ENCODE measurements at regions not wholly inside any gene's neighbourhood (a gene's known extent, or its start where the extent isn't known, plus 50 kb on each side); places are given as distances from the start of the nearest gene placed in this dataset.
"Not testable (repeated sequence)": the region's sequence is repeated elsewhere in the genome, so short reads cannot be mapped to it uniquely, and the experiment has no call there.

DNA sequence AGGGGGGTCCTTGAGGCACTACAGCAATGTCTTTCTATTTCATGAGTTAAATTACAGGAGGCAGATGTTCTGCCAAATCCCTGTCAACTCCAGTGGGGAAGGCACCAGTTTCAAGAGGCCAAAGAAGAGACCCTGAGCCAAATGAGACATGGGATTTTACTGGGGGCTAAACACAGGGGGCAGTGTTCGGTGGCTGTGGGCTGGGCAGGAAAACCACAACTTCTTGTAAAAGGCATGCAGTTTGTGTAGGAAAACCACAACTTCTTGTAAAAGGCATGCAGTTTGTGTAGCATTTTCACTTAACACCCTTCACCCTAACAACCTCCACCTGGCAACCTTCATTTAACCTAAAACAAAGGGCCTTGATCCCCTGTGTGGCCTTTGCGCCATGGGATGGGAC is 61.0 kb downstream of the POLR2M start:
- DNase-seq, result no peak

DNA sequence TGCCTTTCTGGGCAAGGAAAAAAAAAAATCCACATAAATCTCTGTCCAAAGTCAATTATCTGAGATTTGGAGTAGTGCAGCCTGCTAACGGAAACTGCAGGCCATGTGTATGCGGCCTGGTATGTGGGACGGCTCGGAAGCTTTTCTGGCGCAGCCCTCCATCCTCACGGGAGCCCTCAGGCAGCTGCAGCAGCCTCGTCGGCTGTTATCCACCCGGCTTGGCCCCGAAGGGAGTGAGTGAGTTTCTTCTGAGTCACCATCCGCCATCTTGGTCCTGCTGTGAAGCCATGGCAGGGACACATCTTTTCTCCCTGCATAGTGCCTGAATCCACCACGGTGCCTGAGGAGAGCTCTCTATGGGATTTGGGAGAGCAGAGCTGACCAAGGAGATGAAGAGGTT is 62.8 kb downstream of the POLR2M start:
- DNase-seq, result no peak

DNA sequence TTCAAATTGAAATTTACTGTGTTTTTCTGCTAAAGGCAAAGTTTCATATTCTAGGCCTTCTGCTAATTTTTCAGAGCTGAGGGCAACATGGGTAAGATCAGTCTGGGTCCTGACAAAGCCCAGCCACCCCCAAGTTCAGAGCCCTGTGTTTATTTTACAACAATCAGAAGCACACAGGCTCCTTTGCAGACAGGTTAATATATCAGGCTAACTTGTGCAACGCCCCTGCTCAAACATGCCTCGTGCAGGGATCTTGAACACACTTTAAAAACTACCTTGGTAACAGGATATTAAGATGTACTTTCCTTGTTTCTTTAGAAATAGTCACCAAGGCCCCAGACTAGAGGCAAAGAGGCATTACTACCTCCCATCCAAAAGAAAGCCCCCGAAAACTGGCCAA is 64.0 kb downstream of the POLR2M start:
- no peak for DNase-seq

DNA sequence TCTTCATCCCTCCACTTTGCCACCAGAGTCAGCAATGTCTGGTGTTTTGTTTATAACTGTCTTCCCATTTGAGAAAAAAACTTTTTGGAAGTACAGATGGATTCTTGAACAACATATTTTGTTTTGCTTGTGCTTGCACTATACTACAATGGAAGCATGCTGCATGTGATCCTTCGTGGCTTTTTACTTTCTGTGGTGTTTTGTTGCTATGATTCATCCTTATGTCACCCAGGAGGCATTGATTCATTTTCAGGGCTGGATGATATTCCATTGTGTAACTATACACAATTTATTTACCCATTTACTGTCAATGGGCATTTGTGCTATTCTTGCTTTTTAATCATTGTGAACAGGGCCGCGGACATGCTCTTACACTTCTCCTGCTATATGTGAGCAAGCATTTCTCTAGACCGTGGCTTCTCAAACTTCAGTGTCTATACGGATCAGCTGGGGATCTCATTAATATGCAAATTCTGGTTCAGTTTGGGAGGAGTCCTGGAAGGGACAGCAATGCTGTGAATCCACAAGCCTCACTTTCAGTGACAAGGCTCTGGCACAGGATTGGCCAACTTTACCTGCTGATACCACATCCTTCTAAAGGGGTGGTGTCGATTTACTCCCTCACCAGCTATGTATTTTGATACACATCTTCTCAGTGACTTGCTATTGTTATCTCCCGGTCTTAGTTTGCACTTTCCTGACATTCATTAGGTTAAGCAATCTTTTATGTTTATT is 65.9 kb downstream of the POLR2M start:
- no peak for DNase-seq

DNA sequence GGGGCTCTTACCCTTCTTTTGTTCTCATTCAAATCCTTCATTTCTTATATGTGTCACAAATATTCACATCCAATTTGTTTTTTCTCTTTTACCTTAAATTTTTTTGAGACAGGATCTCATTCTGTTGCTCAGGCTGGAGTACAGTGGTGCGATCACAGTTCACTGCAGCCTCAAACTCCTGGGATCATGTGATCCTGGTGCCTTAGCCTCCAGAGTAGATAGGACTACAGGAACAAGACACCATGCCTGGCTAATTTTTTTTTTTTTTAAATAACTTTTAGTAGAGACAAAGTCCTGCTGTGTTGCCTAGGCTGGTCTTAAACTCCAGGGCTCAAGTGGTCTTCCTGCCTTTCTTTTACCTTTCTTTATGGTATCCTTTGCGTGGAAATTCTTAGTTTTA is 66.5 kb downstream of the POLR2M start:
- no peak for DNase-seq

DNA sequence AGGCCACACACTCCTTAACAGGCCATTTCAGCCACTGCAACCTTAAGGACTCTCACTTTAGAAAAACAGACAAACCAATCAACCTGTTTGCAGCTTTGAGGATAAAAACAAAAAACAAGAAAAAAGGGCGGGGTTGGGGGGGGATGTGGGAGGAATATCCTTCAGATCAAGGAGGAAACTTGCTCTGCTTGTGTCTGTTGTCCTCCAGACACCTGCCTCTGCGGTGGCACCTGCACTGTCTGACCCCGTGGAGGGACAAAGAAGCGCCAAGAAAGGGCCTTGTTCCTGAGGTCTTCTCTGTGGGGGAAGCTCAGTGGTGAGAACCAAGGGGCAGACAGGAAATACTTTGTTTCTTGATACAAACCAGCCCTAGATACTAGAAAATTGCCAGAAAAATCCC is 70.5 kb downstream of the POLR2M start:
- no peak for DNase-seq

DNA sequence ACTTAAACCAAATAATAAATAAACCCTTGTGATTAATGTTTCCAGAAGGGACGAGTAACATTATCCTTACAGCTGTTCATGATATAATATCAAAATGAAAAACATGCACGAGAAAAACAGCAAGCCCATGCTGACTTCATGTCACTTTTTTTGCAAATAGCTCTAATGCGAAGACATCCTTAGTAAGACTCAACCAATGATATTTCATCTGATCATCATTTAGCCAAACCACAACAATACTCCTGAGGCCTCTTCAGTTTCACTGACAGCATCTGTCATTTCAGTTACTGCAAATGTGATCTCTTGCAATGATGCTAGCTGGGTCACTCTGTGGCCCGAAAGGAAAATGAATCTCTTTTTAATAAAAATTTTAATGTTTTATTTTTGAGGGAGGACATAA is 74.0 kb downstream of the POLR2M start:
- peak; percentile 49 to 80 for DNase-seq

DNA sequence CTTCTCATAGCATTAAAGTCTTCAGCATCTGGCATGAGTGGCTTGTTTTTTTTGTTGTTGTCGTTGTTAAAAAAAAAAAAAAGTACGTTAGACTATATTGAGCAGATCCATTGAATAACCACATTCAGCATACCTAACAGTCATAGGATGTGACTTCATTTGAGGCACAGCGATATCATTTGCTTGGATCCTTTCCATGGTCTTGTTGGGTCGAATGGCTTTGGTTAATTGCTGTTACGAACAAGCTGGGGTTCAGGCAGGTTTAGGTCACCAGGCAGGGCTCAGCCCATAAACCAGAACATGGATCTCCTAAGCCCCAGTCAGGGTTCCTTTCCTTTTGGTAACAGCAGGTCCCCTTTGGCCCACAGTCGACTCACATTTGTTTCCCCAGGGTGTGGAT is 76.2 kb downstream of the POLR2M start:
- DNase-seq, result no peak

DNA sequence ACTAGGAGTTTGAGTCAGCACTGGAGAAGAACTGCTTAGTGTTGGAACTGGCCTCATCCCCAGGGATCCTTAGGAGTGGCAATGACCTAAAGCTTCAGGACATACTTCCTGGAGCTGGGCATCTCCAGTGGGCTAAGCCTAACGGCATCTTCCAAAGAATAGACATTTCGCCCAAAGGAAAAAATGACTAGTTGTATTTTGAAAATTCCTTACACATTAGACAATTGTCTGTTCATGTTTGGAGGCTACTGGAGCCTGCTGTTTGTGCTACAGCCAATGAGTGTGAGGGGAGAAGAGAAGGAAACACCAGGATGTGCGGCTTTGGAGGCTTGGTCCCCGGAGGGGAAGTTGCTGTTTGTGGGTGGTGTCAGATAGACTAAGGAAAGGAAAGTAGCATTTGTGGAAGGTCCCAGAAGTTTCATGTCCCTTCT is 77.6 kb downstream of the POLR2M start:
- no peak for DNase-seq

DNA sequence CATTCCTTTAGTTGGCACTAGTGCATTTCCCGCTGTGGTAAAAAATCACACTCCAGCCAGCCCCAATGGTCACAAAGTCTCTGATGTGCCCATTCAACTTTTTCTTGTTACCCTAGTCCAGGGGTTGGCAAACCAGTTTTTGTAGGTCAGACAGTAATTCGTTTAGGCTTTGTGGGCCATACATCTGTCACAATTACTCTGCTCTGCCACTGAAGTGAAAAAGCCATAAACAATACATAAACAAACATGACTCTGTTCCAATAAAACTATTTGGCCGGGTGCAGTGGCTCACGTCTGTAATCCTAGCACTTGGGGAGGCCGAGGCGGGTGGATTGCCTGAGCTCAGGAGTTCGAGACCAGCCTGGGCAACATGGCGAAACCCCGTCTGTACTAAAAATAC is 78.5 kb downstream of the POLR2M start:
- DNase-seq, result no peak

DNA sequence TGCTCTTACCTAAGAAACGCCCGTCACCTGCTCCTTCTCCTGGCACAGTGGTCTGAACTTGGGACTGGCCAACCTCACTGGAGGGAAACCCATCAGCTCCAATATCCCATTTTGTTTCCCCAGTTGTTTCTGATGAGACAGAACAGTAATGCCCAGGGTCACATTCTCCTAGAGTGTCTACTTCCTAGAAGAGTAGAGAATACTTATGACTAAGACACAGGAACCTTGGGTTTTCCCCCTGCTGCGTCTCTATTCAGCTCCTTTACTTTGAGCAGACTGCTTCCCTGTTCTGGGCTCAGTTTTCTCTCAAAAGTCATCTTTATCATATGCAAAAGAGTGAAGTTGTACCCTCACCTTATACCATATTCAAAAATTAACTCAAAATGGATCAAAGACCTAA is 79.4 kb downstream of the POLR2M start:
- DNase-seq, result no peak

DNA sequence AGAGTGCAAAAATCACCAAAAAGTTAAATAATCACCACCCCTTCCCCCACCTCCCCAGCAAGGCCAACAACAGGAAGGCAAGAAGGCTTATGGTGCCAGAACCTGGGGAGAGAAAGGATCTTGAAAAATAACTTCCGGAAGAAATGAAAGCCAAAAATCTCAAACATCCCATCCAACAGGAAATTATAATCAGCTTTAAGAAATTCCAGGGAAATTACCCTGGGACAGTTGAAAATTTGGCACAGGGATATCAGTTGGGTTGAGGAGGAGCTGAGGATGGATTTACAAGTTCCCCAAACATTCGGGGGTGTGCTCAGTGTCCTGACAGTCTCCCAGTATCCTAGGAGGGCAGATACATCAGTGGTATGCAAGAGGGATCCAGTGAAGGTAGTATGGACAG is 82.7 kb downstream of the POLR2M start:
- DNase-seq, result no peak

DNA sequence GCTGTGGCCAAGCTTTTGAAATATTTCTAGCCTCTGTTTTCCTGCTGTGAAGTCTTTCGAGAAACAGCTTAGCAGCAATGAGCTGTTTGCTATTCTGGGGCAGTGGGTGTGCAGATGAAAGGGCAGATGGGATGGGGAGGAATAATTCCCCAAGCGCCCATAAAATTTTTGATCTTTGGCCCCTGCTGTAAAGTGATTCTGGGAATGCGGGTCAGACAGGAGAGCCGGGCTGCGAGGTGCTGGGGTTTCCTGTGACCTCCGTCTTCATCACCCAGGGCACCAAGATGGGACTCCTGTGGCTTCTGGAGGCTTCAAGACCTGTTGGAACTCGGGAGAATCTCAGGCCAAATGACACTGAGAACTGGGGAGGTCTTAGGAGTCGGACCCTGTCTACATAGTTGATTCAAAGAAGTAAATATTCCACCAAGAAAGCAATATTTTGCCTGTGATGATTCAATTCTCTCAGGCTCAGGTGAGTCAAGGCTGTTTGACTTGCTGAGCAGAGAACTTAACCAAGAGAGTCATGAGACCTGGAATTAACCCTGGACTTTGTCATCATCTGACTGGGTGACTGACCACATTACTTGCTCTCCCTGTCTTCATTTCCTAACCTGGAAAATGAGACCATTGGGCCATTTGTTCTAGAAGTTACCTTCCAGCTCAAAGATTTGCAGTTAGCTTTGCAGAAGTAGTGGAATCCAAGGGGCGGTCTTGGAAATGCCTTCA is 86.4 kb downstream of the POLR2M start:
- DNase-seq, result peak; percentile 57 to 89

DNA sequence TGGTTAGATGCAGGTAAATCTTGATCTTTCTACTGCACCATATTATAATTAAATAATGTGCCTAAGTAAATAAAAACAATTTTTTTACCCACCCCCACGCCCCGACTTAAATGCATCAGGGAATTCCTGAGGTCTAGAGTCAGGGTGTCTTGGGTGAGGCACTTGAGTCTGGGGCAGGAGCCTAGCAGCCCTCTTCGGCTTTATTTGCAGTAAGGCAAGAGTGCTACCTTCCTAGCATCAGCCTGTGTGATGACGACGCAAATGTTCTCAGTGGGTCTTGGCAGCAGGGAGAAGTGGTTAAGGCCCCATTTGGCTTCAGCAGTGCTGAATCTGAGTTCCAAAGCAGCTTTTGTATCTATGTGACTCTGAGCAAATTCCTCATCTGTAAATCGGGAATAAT is 88.7 kb downstream of the POLR2M start:
- no peak for DNase-seq

DNA sequence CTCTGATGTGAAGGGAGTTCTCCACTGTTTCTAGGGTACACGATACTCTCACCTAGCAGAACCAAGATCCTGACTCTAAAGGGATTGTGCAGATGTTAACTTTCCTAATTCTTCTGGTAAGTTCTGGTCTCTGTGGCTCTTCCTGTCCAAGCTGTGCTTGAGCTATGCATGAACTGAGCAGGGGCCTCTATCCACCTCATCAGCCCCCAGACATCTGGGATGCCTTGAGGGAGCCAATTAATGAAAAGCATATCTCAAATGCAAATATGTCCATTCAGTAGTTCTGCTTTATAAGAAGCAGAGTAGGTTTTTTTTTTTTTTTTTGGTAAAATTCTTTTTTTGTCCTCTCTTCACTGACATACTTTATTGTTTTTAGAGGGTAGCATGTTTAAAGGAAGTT is 89.6 kb downstream of the POLR2M start:
- no peak for DNase-seq

DNA sequence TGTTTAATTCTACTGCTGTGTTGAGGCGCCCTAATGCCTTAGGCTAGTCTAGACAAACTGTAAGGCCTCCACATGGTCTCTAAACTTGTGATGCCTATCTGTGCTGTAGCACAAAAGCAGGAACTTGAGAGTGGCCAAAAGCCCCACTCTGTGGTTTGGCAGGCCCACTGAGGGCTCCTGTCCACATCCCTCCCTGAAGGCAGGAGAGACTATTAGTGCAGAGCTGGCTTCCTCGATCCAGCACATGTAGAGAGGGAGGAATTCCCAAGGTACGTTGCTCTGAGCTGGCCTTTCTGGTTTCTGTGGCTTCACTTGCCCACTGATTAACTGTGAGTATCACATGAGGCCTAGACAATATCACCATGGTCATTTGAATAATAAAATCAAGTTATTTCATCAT is 90.6 kb downstream of the POLR2M start:
- no peak for DNase-seq

DNA sequence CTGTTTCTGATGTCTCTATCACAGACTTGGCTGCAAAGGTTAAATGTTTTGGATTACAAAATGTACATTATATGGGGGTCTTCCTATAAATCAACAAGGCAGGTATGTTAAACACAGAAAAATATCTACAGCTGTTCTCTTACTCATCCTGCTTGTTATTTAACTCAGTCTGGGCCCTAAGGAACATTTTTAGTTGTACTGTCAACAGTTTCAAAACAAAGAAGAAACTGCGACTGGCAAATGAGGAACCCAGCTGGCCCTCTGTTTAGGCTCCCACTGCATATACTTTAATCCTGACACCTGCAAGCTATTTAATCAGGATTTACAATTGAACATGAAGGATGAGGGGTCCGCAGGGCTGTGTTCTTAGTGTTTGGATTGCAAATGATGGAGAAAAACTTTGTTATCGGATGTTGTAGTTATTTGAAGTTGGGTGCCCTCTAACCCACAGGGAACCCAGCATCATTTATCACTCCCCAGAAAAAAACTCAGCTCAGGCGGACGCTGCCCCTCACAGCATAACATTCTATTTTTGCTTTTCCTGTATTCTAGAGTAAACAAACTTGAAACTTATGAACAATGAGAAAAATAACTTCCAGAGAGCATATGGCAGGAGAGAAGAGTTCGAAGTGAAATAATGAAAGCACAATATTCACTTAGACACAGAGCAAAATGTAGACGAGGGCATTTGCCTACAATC is 91.2 kb downstream of the POLR2M start:
- DNase-seq, result peak in 1 of 2 experiments; percentile 10

DNA sequence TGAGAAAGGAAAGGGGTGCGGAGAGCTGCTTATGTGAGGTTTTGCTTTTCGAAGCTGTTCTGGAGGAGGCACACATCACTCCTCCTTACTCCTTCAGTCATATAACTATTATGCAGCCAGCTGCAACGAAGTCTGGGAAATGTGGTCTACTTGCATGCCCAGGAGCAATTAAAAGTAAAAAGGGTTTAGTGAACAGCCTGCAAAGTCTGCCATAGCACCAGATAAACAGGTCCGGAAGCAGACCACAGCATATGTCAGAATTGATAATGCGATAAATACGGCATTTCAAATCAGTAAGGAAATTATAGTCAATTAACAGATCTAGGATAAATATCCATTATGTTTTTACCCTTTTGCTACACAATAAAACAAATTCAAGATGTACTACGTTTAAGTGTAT is 99.5 kb downstream of the POLR2M start:
- DNase-seq, result no peak

DNA sequence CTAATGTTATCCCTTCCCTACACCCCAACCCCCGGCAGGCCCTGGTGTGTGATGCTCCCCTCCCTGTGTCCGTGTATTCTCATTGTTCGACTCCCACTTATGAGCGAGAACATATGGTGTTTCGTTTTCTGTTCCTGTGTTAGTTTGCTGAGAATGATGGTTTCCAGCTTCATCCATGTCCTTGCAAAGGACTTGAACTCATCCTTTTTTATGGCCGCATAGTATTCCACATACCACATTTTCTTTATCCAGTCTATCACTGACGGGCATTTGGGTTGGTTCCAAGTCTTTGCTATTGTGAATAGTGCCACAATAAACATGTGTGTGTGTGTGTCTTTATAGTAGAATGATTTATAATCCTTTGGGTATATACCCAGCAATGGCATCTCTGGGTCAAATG is 102.8 kb downstream of the POLR2M start:
- DNase-seq, result not testable (repeated sequence)

DNA sequence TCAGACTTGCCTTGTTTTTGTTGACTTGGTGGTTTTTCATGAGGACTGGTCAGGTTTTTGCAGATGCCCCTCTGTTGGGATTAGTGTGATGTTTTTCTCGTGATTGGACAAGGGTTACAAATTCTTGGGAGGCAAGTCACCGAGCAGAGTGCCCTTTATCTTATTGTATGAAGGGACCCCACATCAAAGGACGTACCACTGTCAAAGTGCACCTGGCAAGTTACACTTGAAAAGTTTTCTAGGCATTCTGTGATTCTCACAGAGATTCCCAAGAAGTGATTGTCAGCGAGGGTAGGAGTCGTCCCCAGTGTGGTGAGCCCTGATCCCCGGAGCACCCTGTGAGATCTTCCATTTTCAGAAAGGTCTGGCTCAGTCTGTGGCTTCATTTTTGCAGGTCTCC is 110.1 kb downstream of the POLR2M start:
- no peak for DNase-seq

DNA sequence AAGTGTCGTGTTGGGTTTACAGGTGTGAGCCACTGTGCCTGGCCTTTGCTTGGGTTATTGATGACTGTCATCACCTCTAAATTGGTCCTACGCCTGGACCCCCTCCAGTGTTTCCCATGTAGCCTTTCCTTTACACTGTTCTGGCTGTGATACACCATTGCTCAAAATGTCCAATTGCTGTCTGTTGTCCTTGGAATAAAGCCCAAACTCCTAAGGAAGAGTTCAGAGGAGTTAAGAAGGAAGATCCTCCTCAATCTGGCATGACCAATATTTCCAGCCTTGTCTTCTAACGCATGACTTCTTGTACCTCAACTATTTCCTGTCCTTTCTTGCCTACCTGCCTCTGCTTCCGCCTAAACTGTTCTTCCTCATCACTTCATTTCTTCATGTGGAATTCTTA is 113.1 kb downstream of the POLR2M start:
- no peak for DNase-seq

DNA sequence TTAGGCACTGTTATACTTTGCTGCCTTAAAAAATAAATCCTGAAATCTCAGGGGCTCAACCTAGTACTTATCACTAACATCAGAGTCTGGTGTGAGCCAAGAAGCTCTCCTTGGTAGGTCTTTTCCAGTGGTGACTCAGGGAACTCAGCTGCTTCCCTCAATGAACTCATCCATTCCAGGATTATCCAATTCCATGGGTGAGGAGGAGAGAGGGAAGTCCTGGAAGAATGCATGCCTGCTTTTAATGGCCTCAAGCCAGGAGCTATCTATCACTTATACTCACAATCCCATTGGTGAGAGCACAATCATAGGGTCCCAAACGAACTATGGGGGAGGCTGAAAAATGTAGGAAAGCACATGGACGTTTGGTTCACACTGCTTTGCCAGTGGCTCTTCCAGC is 113.6 kb downstream of the POLR2M start:
- DNase-seq, result no peak

DNA sequence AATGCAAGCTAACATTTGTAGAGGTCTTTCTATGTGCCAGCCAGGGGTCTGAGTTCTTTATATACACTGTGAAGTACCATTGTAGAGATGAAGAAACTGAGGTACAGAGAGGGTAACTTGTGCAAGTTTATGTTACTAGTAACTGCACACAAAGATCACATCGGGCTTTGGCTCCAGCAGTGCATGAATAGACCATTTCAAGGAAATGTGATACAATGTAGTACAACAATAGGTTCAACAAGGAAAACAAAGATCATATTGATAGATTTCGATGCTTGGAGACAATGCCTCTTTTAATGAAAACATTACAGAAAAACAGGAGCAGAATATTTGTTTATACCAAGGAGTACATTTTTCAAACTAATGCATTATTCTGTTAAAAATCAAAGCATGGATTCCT is 115.3 kb downstream of the POLR2M start:
- DNase-seq, result no peak

DNA sequence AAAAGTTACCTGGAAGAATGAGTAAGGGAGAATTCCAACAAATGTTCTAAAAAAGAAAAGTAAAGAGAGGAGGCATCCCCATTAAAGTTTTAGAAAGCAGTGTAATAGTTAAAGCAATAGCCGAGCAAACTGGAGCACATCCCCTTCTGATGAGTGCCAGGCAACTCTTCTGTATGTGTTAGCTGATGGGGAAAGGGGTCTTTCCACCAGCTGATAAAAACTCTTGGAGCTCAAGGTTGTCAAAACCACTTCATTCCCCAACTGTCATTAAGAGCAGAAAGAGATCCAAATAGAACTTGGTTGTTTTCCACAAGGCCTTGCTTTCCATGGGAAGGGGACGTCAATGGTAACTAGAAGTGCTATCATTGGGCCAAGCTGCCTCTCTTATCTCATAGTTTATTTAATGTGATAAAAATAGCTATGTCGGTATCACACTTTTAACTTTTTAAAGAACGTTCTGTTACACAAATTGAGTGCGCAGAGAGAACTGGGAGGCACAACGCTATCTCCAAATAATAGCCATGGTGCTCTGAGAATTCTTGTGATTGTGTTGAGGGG is 116.9 kb downstream of the POLR2M start:
- DNase-seq, result no peak

All from NCI-H524 (cell line).